HL-60 (cell line): ENCODE measurements at regions not wholly inside any gene's neighbourhood (a gene's known extent, or its start where the extent isn't known, plus 50 kb on each side); places are given as distances from the start of the nearest gene placed in this dataset.

ENCODE experiments used
- DNase-seq, 2 experiments: peaks; one replicate each; pipeline ENCODE4 v3.0.0-alpha.2; 2010 to 2020; ENCODE audit warnings: low read depth in 1 of 2, low spot score in 1 of 2
- H3K27ac ChIP-seq: fragments of 250-450 bp; sonication (Bioruptor Pico); replicated peaks from 2 replicates; pipeline ENCODE4 v1.5.1; 2020; ENCODE audit warnings: mild to moderate bottlenecking, moderate library complexity
- H3K27me3 ChIP-seq: fragments of 250-450 bp; sonication (Bioruptor Pico); 2 replicates; pipeline ENCODE4 v1.5.1; 2021; ENCODE audit warnings: mild to moderate bottlenecking, moderate library complexity; ENCODE audit not compliant: insufficient read depth, poor library complexity, severe bottlenecking
- H3K4me3 ChIP-seq: replicated peaks from 2 replicates; pipeline ENCODE4 v1.5.1; 2011; ENCODE audit warnings: mild to moderate bottlenecking, control low read depth, low read length; ENCODE audit not compliant: insufficient read depth
- CTCF ChIP-seq: IDR thresholded peaks from one replicate; pipeline ENCODE4 v1.5.1; 2011; ENCODE audit warnings: low read length, control low read depth, inconsistent platforms; ENCODE audit not compliant: insufficient read depth
- GABPA ChIP-seq: IDR thresholded peaks from 2 replicates; pipeline ENCODE4 v1.6.1; 2012; ENCODE audit warnings: low read depth
- POLR2AphosphoS5 ChIP-seq: IDR thresholded peaks from 2 replicates; pipeline ENCODE4 v1.6.1; 2012; ENCODE audit warnings: low read depth
- REST ChIP-seq: IDR thresholded peaks from 2 replicates; pipeline ENCODE4 v1.6.1; 2012; ENCODE audit warnings: low read depth; ENCODE audit not compliant: insufficient replicate concordance
- SPI1 ChIP-seq: IDR thresholded peaks from 2 replicates; pipeline ENCODE4 v1.6.1; 2012; ENCODE audit warnings: low read depth, mild to moderate bottlenecking, borderline replicate concordance

- no peak for DNase-seq
- no peaks in the 10 kb centered on the region for H3K27me3 ChIP-seq
- no peak for TF ChIP-seq REST
- no peak for TF ChIP-seq POLR2AphosphoS5
- TF ChIP-seq SPI1: no peak
- no peak for TF ChIP-seq GABPA
- no peak for TF ChIP-seq CTCF
- H3K27ac ChIP-seq: no peak overlapping the region
- H3K4me3 ChIP-seq: no peak overlapping the region
These were observed 396.4 kb downstream of the INHBA start for GRCh38 chr7:41306486-41306885.

GRCh38 chr7:41305001-41305400, 397.9 kb downstream of the INHBA start:
- no peak overlapping the region for H3K27ac ChIP-seq
- no peak overlapping the region for H3K4me3 ChIP-seq
- DNase-seq: no peak
- TF ChIP-seq REST (no peak), POLR2AphosphoS5 (no peak), CTCF (no peak), SPI1 (no peak), GABPA (no peak)
- H3K27me3 ChIP-seq: no peaks in the 10 kb centered on the region

GRCh38 chr7:41303709-41304108, 399.2 kb downstream of the INHBA start:
- no peak overlapping the region for H3K4me3 ChIP-seq
- no peak for DNase-seq
- no peak overlapping the region for H3K27ac ChIP-seq
- no peaks in the 10 kb centered on the region for H3K27me3 ChIP-seq
- TF ChIP-seq POLR2AphosphoS5 (no peak), REST (no peak), SPI1 (no peak), GABPA (no peak)

GRCh38 chr7:41298409-41298808, 404.5 kb downstream of the INHBA start:
- DNase-seq: no peak
- no peak overlapping the region for H3K4me3 ChIP-seq
- no peak overlapping the region for H3K27ac ChIP-seq
- H3K27me3 ChIP-seq: no peaks in the 10 kb centered on the region
- TF ChIP-seq CTCF (no peak), SPI1 (no peak), GABPA (no peak), POLR2AphosphoS5 (no peak), REST (no peak)
